Stimulated activated CD4-positive, alpha-beta T cell treated with anti-CD3 and anti-CD28 coated beads, Interleukin-1b, Interleukin-23, amount 100 ng/mL, for 1 hour (primary cell): ENCODE measurements at regions not wholly inside any gene's neighbourhood (a gene's known extent, or its start where the extent isn't known, plus 50 kb on each side); places are given as distances from the start of the nearest gene placed in this dataset.

ENCODE experiments used
- DNase-seq, 2 donors: peaks; one replicate each; pipeline ENCODE4 v3.0.0-alpha.2; 2020; ENCODE audit warnings: low read depth in 2 of 2

GRCh38 chr10:21263263-21263803 lies 262.1 kb downstream of the SKIDA1 start:
- DNase-seq, result no peak

DNA sequence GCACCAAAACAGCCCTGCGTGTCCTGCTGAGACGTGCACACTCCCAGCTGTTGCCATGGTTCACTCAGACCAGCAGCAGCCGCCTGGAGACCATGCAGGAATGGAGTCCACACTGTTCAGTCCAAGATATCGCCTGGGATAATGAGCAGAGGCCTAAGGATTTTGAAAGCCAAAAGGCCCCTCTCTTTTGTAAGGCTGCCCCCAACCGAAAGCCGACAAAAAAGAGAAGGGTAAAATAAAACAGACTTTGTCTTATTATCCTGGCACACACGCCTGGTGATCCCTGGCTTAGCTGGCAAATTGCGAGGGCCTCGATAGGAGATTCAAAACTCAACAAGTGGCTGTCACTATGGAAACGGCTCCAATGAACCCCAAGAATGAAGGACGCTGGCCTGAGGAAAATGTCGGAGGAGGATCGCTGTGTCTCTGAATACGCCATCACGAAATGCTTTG lies 263.6 kb downstream of the SKIDA1 start:
- no peak for DNase-seq

DNA sequence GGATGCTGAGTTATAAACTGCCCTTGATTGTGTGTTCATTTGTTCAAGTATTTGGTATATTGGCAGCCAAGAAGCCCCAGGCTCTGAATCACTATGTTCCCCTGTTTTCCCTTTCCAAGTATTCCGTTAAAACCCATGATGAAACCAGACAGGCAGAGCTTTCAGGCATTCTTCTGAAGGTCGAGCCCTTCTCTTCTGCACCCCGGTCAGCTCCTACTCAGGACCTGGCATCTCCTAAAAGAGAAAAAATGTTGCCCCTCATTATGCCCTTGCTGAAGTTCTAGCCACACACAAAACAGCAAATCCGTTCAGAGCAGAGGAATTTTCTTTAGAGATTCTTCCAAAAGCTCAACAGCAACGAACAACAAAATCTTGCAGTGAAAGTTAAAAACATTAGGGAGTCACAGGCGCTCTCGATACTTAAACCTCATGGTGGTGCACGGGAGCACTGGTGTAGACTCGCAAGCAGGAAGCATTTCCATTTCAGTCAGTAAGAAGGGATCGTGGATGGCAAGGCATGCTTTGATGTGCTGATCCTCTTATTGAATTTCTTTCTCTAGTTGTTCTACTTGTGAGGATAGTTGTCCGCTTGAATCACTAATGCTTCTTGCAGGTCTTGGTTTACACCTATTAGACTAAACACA lies 264.9 kb downstream of the SKIDA1 start:
- DNase-seq, result no peak

GRCh38 chr10:21260066-21260465 lies 265.4 kb downstream of the SKIDA1 start:
- DNase-seq, result no peak

GRCh38 chr10:21257919-21258318 lies 267.6 kb downstream of the SKIDA1 start:
- no peak for DNase-seq

- DNase-seq, result no peak
These were observed 268.3 kb downstream of the SKIDA1 start for GRCh38 chr10:21257191-21257590.

GRCh38 chr10:21249435-21249834 lies 276.0 kb downstream of the SKIDA1 start:
- DNase-seq, result no peak

DNA sequence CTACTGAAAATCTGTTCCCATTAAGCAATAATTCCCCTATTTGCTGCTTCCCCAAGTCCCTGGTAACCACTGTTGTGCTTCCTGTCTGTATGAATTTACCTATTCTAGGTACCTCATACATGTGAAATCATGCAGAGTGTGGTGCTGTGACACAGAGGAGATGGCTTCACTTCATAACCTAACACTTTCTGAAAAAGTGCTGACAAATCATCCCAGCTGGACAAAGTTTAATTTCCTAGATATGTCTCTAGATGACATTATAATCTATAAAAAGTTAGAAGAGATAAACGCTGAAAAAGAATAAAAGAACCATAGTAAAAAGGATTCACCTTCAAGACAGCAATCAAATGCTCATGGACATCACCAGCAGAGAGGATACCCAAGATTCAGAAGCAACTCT lies 277.9 kb downstream of the SKIDA1 start:
- no peak for DNase-seq

DNA sequence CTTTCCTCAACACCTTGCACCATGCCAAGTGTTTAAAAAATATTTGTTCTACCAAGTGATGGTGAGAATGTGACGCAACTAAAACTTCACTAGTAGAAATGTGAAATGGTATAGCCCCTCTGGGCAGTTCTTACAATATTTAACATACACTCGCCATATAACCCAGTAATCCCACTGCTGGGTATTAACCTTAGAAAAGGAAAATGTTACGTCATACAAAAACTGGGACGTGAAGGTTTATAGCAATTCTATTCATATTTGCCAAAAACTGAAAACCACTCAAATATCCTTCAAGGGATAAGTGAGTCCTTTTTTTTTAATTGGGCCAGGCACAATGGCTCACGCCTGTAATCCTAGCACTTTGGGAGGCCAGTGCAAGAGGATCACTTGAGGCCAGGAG lies 279.3 kb downstream of the SKIDA1 start:
- DNase-seq, result no peak

- no peak for DNase-seq
These were observed 281.7 kb downstream of the SKIDA1 start for GRCh38 chr10:21243748-21244257.

GRCh38 chr10:21242915-21243314 lies 282.6 kb downstream of the SKIDA1 start:
- DNase-seq, result no peak

DNA sequence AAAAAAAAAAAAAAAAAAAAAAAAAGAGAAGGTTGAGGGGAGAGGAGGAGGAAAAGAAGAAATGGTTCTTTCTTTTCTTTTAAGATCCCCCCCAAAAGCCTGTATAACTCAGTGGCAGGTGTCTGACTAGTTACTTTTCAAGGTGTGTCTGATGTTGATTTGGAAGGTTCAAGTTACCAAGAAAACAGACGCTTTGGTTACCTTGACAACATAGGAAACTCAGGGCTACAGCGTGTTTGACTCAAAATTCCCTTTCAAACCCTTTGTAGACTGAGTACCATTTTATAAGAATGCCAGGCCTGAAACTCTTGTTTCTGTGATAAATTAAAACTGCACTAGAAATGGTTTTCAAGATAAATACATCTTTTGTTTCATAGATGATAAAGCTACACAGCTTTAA lies 286.8 kb downstream of the SKIDA1 start:
- no peak for DNase-seq

DNA sequence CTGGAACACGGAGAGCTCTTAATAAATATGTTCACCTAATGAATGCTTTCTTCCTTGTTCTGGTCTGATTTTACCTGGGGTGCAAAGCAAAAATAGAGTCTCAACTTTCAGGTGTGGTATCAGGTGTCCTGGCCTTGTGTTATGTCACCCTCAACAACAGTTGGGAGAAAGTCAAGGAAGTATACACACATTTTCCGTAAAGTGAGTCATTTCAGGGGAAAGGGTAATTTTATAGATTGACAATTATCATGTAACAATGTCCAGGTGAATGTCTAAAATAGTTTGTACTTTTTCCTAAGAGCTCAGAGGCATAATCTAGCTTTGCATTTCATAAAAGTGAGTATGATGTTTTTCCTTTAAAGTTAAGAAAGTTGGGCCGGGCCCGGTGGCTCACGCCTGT lies 287.4 kb downstream of the SKIDA1 start:
- no peak for DNase-seq

DNA sequence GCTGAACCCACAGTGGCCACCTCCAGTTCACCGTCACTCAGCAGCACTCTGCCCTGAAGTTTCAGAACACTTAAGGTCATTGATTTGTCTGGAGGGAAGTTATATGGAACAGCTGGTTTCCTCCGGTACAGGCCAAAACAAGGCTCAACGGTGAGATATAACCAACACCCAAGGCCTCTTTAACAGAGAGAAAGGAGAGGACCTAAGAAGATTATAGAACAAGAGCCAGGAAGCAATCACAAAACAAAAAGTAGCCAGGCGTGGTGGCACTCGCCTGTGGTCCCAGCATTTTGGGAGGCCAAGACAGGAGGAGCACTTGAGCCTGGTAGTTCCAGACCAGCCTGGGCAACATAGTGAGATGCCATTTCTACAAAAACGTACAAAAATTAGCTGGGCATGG lies 290.7 kb downstream of the SKIDA1 start:
- DNase-seq, result no peak

DNA sequence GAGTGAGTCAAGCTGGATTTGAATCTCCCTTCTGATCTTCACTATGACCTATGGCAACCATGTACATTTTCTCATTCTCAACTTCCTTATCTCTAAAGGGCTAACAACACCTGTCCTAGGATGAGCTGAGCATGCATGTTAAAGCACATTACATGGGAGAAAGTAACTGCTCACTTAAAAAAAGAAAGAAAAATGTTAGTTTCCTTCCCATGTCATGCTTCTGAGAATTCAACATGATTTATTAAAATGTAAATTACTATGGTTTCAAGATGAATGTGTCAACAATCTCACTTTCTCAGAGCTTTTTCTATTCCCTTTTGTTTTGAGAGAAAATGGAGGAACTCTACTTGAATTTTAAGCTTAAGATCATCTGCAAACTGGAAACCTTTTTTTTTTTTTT lies 295.3 kb downstream of the SKIDA1 start:
- no peak for DNase-seq

GRCh38 chr10:21217748-21218367 lies 307.6 kb downstream of the SKIDA1 start:
- DNase-seq, result no peak

- no peak for DNase-seq
These were observed 308.4 kb downstream of the SKIDA1 start for GRCh38 chr10:21217107-21217506.

DNA sequence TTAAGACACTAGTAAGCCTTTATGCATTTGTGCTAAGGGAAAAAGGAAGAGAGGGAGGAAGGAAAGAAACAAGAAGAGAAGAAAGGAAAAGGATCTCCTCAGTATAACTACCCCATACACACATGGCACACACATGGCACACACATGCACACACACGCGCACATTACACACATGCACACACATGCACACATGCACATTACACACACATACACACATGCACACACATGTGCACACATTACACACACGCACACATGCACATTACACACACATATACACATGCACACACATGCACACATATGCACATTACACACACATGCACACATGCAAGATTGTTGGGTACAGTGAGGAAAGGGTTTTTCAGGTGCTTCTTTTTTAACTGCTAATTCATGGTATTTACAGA lies 311.2 kb downstream of the SKIDA1 start:
- DNase-seq, result no peak

GRCh38 chr10:21213381-21213780 lies 312.1 kb downstream of the SKIDA1 start:
- no peak for DNase-seq

GRCh38 chr10:21212912-21213311 lies 312.6 kb downstream of the SKIDA1 start:
- DNase-seq, result no peak

- DNase-seq, result no peak
These were observed 313.1 kb downstream of the SKIDA1 start for GRCh38 chr10:21212348-21212747.

GRCh38 chr10:21209495-21209894 lies 312.4 kb upstream of the NEBL start:
- no peak for DNase-seq

DNA sequence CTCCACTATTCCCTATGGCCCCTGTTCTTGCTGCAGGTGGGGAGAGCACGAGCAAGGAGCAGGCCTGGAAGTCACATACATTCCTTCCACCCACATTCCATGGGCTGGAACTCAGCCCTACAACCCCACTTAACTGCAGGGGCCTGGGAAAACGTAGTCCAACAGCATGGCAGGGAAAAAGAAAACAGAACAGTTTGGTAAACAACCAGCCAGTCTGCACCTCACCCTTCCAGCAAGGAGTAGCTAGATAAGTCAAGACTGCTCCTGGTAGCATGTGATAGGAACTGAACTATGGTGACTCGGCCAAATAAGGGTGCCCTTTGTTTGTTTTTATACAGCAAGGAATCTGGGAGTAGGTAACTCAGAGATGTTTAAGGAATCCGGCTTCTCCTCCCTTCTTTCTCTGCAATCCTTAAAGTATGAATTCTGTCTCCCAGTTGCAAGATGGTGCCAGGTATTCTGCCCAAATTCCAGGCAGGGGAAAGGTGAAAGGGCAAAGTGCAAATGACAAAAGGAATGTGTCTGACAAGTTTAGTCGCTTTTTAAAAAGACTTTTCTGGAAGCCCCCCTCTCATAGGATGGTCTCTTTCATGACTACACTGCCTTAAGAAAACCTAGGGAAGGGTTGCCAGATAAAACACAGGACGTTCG lies 311.7 kb upstream of the NEBL start:
- DNase-seq, result no peak
